ENCODE measurements at regions not wholly inside any gene's neighbourhood (a gene's known extent, or its start where the extent isn't known, plus 50 kb on each side); places are given as distances from the start of the nearest gene placed in this dataset.

- intact Hi-C loops (cut with DNase I): no loop called here
- ATAC-seq: no peak
- H3K27ac ChIP-seq: no peak overlapping the region
- no peak overlapping the region for H3K4me3 ChIP-seq
- no peak for DNase-seq
- WGBS, 2 donors: 78 to 92% methylated on average over 5 of the region's 5 CpGs
- peaks cover 0 to 4% (median 0%) of the 10 kb centered on the region in 3 donors for H3K9me3 ChIP-seq
- no peaks in the 10 kb centered on the region for H3K36me3 ChIP-seq (replicated peaks in 1 of 2; ENCODE audit: insufficient read depth in 1 of 2, low read depth in 2 of 2)
- no peaks in the 10 kb centered on the region for H3K27me3 ChIP-seq
- H3K4me1 ChIP-seq: no peaks in the 10 kb centered on the region
- TF ChIP-seq POLR2A (IDR thresholded peaks at IDR 0.05) (no peak), CTCF (IDR thresholded peaks at IDR 0.05) (no peak)
These were observed 114.6 kb upstream of the CTBP2 start for GRCh38 chr10:125274961-125275360.

GRCh38 chr10:125273023-125273422 is 112.7 kb upstream of the CTBP2 start:
- Histone ChIP-seq H3K27me3 (no peaks in the 10 kb centered on the region), H3K36me3 (replicated peaks in 1 of 2; ENCODE audit: insufficient read depth in 1 of 2, low read depth in 2 of 2) (no peaks in the 10 kb centered on the region), H3K4me1 (no peaks in the 10 kb centered on the region), H3K9me3 (peaks cover 0 to 4% (median 0%) of the 10 kb centered on the region in 3 donors), H3K27ac (no peak overlapping the region), H3K4me3 (no peak overlapping the region)
- ATAC-seq (no peak), DNase-seq (no peak)
- intact Hi-C loops (cut with DNase I): no loop called here
- TF ChIP-seq POLR2A (IDR thresholded peaks at IDR 0.05) (no peak), CTCF (IDR thresholded peaks at IDR 0.05) (no peak)
- WGBS, 2 donors: 81% methylated on average over 8 of the region's 8 CpGs

GRCh38 chr10:125269716-125270115 is 109.4 kb upstream of the CTBP2 start:
- intact Hi-C loops (cut with DNase I): no loop called here
- ATAC-seq (no peak), DNase-seq (no peak)
- no peaks in the 10 kb centered on the region for H3K27me3 ChIP-seq
- no peak overlapping the region for H3K27ac ChIP-seq
- no peaks in the 10 kb centered on the region for H3K9me3 ChIP-seq
- no peaks in the 10 kb centered on the region for H3K4me1 ChIP-seq
- H3K4me3 ChIP-seq: no peak overlapping the region
- no peak for TF ChIP-seq POLR2A (IDR thresholded peaks at IDR 0.05)
- WGBS, 2 donors: 86 to 90% methylated on average over 2 of the region's 2 CpGs
- H3K36me3 ChIP-seq (replicated peaks in 1 of 2; ENCODE audit: insufficient read depth in 1 of 2, low read depth in 2 of 2): no peaks in the 10 kb centered on the region

GRCh38 chr10:125266966-125267365 is 106.6 kb upstream of the CTBP2 start:
- Histone ChIP-seq H3K4me1 (no peaks in the 10 kb centered on the region), H3K4me3 (no peak overlapping the region), H3K27me3 (no peaks in the 10 kb centered on the region), H3K9me3 (no peaks in the 10 kb centered on the region), H3K36me3 (replicated peaks in 1 of 2; ENCODE audit: insufficient read depth in 1 of 2, low read depth in 2 of 2) (no peaks in the 10 kb centered on the region), H3K27ac (no peak overlapping the region)
- intact Hi-C loops (cut with DNase I): no loop called here
- DNase-seq (no peak), ATAC-seq (no peak)
- 82 to 87% methylated on average over 13 of the region's 13 CpGs for WGBS, 2 donors
- TF ChIP-seq POLR2A (IDR thresholded peaks at IDR 0.05): no peak
- TF ChIP-seq CTCF (IDR thresholded peaks at IDR 0.05): no peak

GRCh38 chr10:125266541-125266940 is 106.2 kb upstream of the CTBP2 start:
- intact Hi-C loops (cut with DNase I): no loop called here
- H3K9me3 ChIP-seq: no peaks in the 10 kb centered on the region
- DNase-seq (no peak), ATAC-seq (no peak)
- 81 to 85% methylated on average over 9 to 14 of the region's 14 CpGs for WGBS, 2 donors
- no peak overlapping the region for H3K4me3 ChIP-seq
- no peaks in the 10 kb centered on the region for H3K4me1 ChIP-seq
- no peaks in the 10 kb centered on the region for H3K36me3 ChIP-seq (replicated peaks in 1 of 2; ENCODE audit: insufficient read depth in 1 of 2, low read depth in 2 of 2)
- TF ChIP-seq POLR2A (IDR thresholded peaks at IDR 0.05): no peak
- TF ChIP-seq CTCF (IDR thresholded peaks at IDR 0.05): no peak
- no peak overlapping the region for H3K27ac ChIP-seq
- no peaks in the 10 kb centered on the region for H3K27me3 ChIP-seq
